Nephron progenitor cell (in vitro differentiated cells): ENCODE measurements at regions not wholly inside any gene's neighbourhood (a gene's known extent, or its start where the extent isn't known, plus 50 kb on each side); places are given as distances from the start of the nearest gene placed in this dataset.

Experiments
- DNase-seq: peaks from one replicate; pipeline ENCODE4 v3.0.0; 2021
- H3K27ac Mint-ChIP-seq: 2 replicates; pipeline ENCODE4 v1.8.0; 2021; ENCODE audit warnings: mild to moderate bottlenecking, moderate library complexity, mixed read lengths
- H3K27me3 Mint-ChIP-seq: 2 replicates; pipeline ENCODE4 v1.8.0; 2021; ENCODE audit warnings: mild to moderate bottlenecking, low read depth, mixed read lengths; ENCODE audit not compliant: poor library complexity
- H3K36me3 Mint-ChIP-seq: 2 replicates; pipeline ENCODE4 v1.8.0; 2021; ENCODE audit warnings: low read depth, mixed read lengths
- H3K4me1 Mint-ChIP-seq: 2 replicates; pipeline ENCODE4 v1.8.0; 2021; ENCODE audit warnings: mixed read lengths
- H3K4me3 Mint-ChIP-seq: 2 replicates; pipeline ENCODE4 v1.8.0; 2021; ENCODE audit warnings: mild to moderate bottlenecking, moderate library complexity, mixed read lengths
- H3K9me3 Mint-ChIP-seq: 2 replicates; pipeline ENCODE4 v1.8.0; 2021; ENCODE audit warnings: mild to moderate bottlenecking, moderate library complexity, mixed read lengths
- TF ChIP-seq, protein P1 (sequence below): fragments of 200-600 bp; sonication (generic); IDR thresholded peaks from 2 replicates; pipeline ENCODE4 v1.5.0; 2021; ENCODE audit warnings: antibody characterized with exemption

DNA sequence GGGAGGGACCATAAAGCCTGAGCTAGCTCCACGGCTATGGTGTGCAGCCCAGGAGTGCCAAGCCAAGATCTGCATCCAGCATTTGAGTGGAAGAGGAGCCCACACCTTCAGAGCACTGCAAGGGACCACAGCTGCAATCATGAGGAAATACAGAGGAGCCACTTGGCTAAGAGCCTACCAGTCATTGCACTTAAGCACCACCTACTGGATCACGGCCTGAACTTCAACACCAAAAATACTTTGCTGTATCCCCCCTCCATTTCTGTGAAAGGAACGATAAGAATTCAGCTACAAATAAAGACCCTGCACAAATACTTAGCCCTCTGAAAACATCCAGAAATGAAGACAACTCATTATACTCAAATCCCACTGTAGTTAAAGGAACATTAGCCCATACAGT, 545.3 kb downstream of the TSN start:
- H3K27me3 Mint-ChIP-seq: peaks cover 4% of the 10 kb centered on the region
- no peak for DNase-seq
- H3K9me3 Mint-ChIP-seq: peaks cover 38% of the 10 kb centered on the region
- H3K36me3 Mint-ChIP-seq: no peaks in the 10 kb centered on the region
- no peak overlapping the region for H3K27ac Mint-ChIP-seq
- no peaks in the 10 kb centered on the region for H3K4me1 Mint-ChIP-seq
- TF ChIP-seq, protein P1, sequence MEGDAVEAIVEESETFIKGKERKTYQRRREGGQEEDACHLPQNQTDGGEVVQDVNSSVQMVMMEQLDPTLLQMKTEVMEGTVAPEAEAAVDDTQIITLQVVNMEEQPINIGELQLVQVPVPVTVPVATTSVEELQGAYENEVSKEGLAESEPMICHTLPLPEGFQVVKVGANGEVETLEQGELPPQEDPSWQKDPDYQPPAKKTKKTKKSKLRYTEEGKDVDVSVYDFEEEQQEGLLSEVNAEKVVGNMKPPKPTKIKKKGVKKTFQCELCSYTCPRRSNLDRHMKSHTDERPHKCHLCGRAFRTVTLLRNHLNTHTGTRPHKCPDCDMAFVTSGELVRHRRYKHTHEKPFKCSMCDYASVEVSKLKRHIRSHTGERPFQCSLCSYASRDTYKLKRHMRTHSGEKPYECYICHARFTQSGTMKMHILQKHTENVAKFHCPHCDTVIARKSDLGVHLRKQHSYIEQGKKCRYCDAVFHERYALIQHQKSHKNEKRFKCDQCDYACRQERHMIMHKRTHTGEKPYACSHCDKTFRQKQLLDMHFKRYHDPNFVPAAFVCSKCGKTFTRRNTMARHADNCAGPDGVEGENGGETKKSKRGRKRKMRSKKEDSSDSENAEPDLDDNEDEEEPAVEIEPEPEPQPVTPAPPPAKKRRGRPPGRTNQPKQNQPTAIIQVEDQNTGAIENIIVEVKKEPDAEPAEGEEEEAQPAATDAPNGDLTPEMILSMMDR: no peak
- H3K4me3 Mint-ChIP-seq: no peak overlapping the region

DNA sequence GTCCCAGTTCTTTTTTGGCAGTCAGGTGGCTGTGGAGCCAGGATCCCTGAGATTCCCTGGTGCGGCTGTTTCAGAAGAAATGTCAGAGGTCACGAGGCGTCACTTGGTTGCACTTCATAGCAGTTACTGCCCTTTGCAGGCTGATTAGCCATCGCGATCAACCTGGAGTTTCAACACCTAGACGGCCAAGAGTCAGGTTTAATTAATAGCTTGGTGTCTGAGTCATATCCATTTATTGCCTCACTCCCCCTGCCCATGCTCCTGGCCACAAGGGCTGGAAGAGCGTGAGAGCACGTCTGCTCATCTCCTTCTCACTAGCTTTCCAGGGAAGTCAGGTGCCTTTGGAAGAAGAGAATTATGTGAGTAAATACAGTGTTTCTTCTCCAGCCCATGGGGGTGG, 552.3 kb downstream of the TSN start:
- no peaks in the 10 kb centered on the region for H3K36me3 Mint-ChIP-seq
- peaks cover 14% of the 10 kb centered on the region for H3K4me1 Mint-ChIP-seq
- no peaks in the 10 kb centered on the region for H3K27me3 Mint-ChIP-seq
- H3K27ac Mint-ChIP-seq: peak overlapping the region; percentile 46
- H3K9me3 Mint-ChIP-seq: peaks cover 23% of the 10 kb centered on the region
- H3K4me3 Mint-ChIP-seq: no peak overlapping the region
- TF ChIP-seq, protein P1: no peak
- peak; percentile 30 for DNase-seq

DNA sequence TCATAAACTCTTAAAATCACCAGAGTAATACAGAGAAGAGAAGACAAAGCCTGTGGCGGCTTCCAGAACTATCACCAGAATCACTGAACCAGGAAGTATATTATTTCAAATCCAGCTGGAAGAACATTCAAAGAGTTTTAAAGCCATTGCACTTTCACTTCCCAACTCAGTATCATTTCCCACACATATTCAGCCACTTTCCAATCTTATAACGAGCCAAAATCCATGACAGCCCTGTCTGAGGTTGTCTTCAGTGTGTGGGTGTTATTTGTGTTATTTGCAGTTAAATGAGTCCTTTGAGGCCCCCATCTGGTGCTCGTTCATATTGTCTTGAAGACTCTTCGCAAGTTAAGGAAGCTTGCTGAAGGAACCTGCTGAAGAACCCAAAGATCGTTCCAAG, 559.9 kb downstream of the TSN start:
- TF ChIP-seq, protein P1: no peak
- no peaks in the 10 kb centered on the region for H3K36me3 Mint-ChIP-seq
- H3K4me1 Mint-ChIP-seq: no peaks in the 10 kb centered on the region
- no peaks in the 10 kb centered on the region for H3K27me3 Mint-ChIP-seq
- peaks cover 5% of the 10 kb centered on the region for H3K9me3 Mint-ChIP-seq
- DNase-seq: no peak
- H3K4me3 Mint-ChIP-seq: no peak overlapping the region
- no peak overlapping the region for H3K27ac Mint-ChIP-seq

DNA sequence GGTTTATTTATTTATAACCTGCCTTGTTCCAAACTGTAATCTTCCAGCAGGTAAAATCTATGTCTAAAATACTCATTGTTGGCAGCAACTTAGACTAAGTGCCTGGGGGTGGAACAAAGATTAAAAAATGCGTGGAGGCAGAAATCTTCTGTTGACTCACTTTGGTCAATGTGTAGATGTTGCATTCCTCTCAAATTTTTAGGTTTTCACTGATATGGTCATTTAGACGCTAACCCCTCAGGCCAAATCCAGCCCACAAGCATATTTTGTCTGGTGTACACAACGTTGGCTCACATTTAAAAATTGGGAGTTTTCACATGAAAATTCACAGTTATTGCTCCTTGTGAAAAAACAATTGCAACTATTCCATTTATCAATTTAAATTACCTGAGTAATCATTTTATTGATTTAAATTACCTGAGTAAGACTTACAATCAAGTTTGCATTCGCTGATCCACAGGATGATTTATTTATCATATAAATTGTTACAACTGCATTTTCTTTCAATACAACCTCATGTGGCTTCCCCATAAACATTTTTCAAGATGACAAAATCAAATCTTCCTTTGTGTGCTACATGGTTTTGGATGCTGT, 564.2 kb downstream of the TSN start:
- TF ChIP-seq, protein P1: no peak
- H3K27me3 Mint-ChIP-seq: peaks cover 3% of the 10 kb centered on the region
- H3K4me1 Mint-ChIP-seq: no peaks in the 10 kb centered on the region

DNA sequence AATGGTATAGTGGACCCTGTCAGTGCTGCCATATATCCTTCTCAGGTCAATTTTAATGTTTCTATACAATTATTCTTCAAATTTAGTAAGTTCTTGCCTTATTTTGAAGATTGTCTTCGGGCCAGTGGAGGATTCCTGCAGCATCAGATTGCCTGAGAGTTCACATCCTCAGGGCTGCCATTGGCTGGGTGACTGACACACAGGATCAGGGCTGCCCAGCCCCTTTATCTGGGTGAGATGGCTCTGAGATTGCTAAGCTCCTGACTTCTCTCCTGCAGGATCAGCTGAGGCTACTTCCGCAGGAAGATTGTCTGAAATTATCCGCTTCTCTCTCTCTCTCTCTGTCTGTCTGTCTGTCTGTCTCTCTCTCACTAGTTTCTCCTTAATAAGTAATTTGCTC, 567.4 kb downstream of the TSN start:
- H3K36me3 Mint-ChIP-seq: no peaks in the 10 kb centered on the region
- H3K27me3 Mint-ChIP-seq: peaks cover 7% of the 10 kb centered on the region
- H3K27ac Mint-ChIP-seq: no peak overlapping the region
- H3K4me3 Mint-ChIP-seq: no peak overlapping the region
- H3K9me3 Mint-ChIP-seq: no peaks in the 10 kb centered on the region
- no peak for DNase-seq
- no peaks in the 10 kb centered on the region for H3K4me1 Mint-ChIP-seq
- TF ChIP-seq, protein P1: no peak

More for the DNA sequence above, 564.2 kb downstream of the TSN start:
- DNase-seq: no peak
- Mint-ChIP-seq H3K9me3 (no peaks in the 10 kb centered on the region), H3K4me3 (no peak overlapping the region), H3K27ac (no peak overlapping the region), H3K36me3 (no peaks in the 10 kb centered on the region)

DNA sequence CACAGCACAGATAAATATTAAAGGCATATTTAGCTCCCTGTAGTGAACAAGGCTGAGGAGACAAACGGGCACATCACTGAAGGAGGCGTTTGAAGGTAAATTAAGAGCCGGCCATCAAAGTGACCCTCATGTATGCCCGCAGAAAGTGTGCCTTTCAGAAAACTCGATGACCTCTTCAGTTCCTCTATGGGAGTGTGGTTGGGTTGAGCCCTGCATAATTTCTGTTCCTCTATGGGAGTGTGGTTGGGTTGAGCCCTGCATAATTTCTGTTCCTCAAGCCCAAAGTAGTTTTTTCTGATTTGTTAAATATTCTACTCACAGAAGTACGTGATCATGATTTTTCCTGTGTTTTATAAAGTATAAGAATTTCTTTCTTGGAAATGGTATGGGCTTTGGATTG, 568.5 kb downstream of the TSN start:
- H3K27me3 Mint-ChIP-seq: peaks cover 7% of the 10 kb centered on the region
- H3K4me3 Mint-ChIP-seq: no peak overlapping the region
- H3K4me1 Mint-ChIP-seq: no peaks in the 10 kb centered on the region
- no peaks in the 10 kb centered on the region for H3K36me3 Mint-ChIP-seq
- no peaks in the 10 kb centered on the region for H3K9me3 Mint-ChIP-seq
- DNase-seq: no peak
- no peak overlapping the region for H3K27ac Mint-ChIP-seq
- TF ChIP-seq, protein P1: no peak
